Central memory CD8-positive, alpha-beta T cell (primary cell): ENCODE measurements at regions not wholly inside any gene's neighbourhood (a gene's known extent, or its start where the extent isn't known, plus 50 kb on each side); places are given as distances from the start of the nearest gene placed in this dataset.
"Not testable (repeated sequence)": the region's sequence is repeated elsewhere in the genome, so short reads cannot be mapped to it uniquely, and the experiment has no call there.

Experiments used
- ATAC-seq: fragments of 150-1000 bp; cut with Tn5 transposase; replicated peaks from 2 replicates; pipeline ENCODE4 v1.10.0; 2022; ENCODE audit warnings: mild to moderate bottlenecking, moderate FRiP score, moderate number of reproducible peaks; ENCODE audit not compliant: poor library complexity, severe bottlenecking; ENCODE audit errors: extremely low read depth
- DNase-seq, 2 donors: peaks; one replicate each; pipeline ENCODE4 v3.0.0; 2021; ENCODE audit warnings: low spot score in 2 of 2
- H3K27ac Mint-ChIP-seq: one replicate; pipeline ENCODE4 v1.8.0; 2022; ENCODE audit warnings: low read depth, mild to moderate bottlenecking, moderate library complexity, mixed read lengths
- H3K27me3 Mint-ChIP-seq: one replicate; pipeline ENCODE4 v1.8.0; 2022; ENCODE audit warnings: mixed read lengths
- H3K36me3 Mint-ChIP-seq: one replicate; pipeline ENCODE4 v1.8.0; 2022; ENCODE audit warnings: mild to moderate bottlenecking, moderate library complexity, mixed read lengths; ENCODE audit not compliant: insufficient read depth
- H3K4me1 Mint-ChIP-seq: one replicate; pipeline ENCODE4 v1.8.0; 2022; ENCODE audit warnings: mixed read lengths
- H3K4me3 Mint-ChIP-seq: one replicate; pipeline ENCODE4 v1.8.0; 2022; ENCODE audit warnings: mild to moderate bottlenecking, moderate library complexity, mixed read lengths
- H3K9me3 Mint-ChIP-seq: one replicate; pipeline ENCODE4 v1.8.0; 2022; ENCODE audit warnings: mixed read lengths

GRCh38 chr6:145551164-145551563 is 184.2 kb downstream of the EPM2A start:
- Mint-ChIP-seq H3K27me3 (peaks cover 28% of the 10 kb centered on the region), H3K9me3 (peaks cover 5% of the 10 kb centered on the region), H3K36me3 (no peaks in the 10 kb centered on the region), H3K27ac (no peak overlapping the region), H3K4me1 (no peaks in the 10 kb centered on the region), H3K4me3 (no peak overlapping the region)
- ATAC-seq (no peak), DNase-seq (no peak)

DNA sequence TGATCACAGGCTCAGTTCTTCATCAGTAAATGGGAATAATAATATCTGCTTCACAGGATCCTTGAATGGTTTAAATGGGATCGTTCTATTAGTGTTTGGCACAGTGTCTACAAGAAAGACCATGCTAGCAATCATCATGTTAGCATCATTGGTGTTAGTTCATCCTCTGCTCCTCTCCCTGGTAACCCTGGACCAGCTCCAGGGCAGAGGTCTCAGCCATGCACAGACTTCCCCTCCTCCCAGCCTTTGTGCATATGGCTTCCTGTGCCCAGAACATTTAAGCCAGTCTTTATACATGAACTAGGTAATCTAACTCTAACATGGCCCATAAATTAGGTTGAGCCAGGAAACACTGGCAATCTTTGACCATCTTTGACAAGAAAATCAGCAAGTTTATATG is 180.2 kb downstream of the EPM2A start:
- DNase-seq (no peak), ATAC-seq (no peak)
- H3K27ac Mint-ChIP-seq, result no peak overlapping the region
- peaks cover 13% of the 10 kb centered on the region for H3K27me3 Mint-ChIP-seq
- no peaks in the 10 kb centered on the region for H3K4me1 Mint-ChIP-seq
- no peak overlapping the region for H3K4me3 Mint-ChIP-seq
- H3K36me3 Mint-ChIP-seq, result no peaks in the 10 kb centered on the region
- peaks cover 5% of the 10 kb centered on the region for H3K9me3 Mint-ChIP-seq

- Mint-ChIP-seq H3K27me3 (peaks cover 19% of the 10 kb centered on the region), H3K27ac (no peak overlapping the region), H3K36me3 (no peaks in the 10 kb centered on the region), H3K4me3 (no peak overlapping the region), H3K4me1 (no peaks in the 10 kb centered on the region), H3K9me3 (peaks cover 5% of the 10 kb centered on the region)
- ATAC-seq (no peak), DNase-seq (no peak)
Measured at GRCh38 chr6:145557474-145557873, 177.8 kb downstream of the EPM2A start.

DNA sequence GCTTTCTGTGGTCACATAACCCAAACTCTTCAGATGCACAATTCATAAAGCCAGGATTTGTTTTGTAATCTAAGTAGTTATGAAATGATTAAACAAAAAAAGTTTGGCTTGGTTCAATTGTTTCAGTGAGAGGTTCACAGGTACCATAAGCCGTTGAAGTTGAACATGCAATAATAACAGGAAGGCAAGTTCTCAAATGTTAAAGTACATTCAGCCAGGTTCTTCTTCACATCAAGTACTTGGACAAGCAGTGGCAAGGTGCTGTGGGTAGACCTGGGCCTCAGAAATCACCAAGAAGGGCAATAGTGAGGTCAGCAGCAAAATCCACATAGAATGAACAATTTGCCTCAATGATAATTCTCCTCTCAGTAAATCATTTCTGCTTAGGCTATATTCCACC is 175.5 kb downstream of the EPM2A start:
- DNase-seq (no peak), ATAC-seq (no peak)
- H3K9me3 Mint-ChIP-seq, result no peaks in the 10 kb centered on the region
- no peaks in the 10 kb centered on the region for H3K36me3 Mint-ChIP-seq
- no peak overlapping the region for H3K27ac Mint-ChIP-seq
- peaks cover 19% of the 10 kb centered on the region for H3K27me3 Mint-ChIP-seq
- no peak overlapping the region for H3K4me3 Mint-ChIP-seq
- no peaks in the 10 kb centered on the region for H3K4me1 Mint-ChIP-seq

DNA sequence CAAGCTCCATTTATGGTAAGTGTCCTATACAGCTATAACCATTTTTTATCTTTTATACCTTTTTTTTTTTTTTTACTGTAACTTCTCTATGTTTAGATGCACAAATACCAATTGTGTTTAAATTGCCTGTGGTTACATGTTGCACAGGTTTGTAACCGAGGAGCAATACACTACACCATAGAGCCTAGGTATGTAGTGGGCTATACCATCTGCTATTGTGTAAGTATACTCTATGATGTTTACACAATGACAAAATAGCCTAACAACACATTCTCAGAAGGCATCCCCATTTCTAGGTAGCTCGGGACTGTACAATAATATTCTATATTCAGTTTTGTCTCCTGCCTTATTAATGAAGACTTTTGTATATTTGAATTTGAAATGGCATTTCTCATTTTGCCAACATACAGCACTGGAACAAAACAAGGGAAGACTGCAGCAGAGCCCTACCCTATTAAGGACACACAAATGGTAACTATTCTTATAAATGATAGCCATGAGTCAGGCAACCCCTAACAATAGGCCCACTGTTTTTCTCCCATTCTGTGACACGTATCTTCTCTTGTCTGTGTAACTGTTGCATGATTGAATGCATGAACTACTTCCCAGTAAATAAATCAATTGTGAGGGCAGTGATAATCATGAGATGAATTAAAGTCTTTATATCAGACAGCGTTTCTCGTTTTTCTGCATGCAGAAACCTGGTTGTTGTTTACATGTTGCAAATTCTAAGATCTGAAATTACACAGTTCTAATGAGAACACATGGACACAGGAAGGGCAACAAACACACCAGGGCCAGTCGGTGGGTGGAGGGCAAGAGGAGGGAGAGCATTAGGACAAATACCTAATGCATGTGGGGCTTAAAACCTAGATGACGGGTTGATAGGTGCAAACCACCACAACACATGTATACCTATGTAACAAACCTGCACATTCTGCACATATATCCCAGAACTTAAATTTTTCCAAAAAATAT is 173.9 kb downstream of the EPM2A start:
- H3K36me3 Mint-ChIP-seq, result no peaks in the 10 kb centered on the region

DNA sequence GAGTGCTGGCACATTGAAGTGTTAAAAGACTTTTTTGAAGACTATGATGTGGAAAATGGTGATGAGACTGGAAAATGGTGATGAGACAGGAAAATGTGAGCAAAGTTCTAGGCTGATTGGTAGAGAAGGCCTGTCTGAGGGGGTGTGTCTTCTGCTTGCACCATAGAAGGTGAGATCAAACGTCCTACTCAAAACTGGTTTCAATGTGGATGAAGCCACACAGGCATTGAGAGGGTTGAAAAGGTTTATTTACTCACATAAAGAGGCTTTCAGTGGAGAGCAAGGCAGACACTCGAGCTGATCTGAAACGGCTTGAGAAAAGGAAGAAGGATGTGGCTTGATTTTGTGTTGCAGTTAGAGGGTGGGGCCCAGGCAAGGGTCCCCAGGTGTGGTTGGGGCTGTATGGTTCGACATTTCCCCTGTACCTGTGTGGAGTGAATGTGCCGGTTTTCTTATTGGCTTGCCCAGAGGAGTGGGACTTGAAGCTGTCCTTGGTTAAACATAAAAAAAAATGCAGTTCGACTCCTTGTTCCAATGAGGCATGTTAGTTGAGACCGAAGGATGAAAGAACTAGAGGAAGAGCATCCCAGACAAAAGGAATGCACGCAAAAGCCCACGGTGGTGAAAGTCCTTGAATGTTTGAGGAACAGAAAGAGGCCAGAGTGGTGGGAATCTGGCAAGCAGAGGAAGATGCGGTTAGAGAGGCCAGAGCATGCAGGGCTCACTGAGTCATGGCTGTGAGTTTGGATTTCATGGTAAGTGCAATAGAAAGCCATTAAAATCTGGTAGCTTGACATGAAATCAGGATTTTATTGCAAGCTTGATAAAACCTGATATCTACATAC is 172.3 kb downstream of the EPM2A start:
- Mint-ChIP-seq H3K27ac (no peak overlapping the region), H3K4me1 (no peaks in the 10 kb centered on the region), H3K4me3 (no peak overlapping the region)

More for the DNA sequence above, 173.9 kb downstream of the EPM2A start:
- Mint-ChIP-seq H3K9me3 (no peaks in the 10 kb centered on the region), H3K27me3 (peaks cover 19% of the 10 kb centered on the region), H3K4me3 (no peak overlapping the region), H3K4me1 (no peaks in the 10 kb centered on the region), H3K27ac (no peak overlapping the region)
- DNase-seq (no peak), ATAC-seq (no peak)

GRCh38 chr6:145564553-145564952 is 170.8 kb downstream of the EPM2A start:
- Mint-ChIP-seq H3K27me3 (peaks cover 26% of the 10 kb centered on the region), H3K4me3 (no peak overlapping the region), H3K27ac (no peak overlapping the region), H3K9me3 (no peaks in the 10 kb centered on the region), H3K36me3 (no peaks in the 10 kb centered on the region), H3K4me1 (no peaks in the 10 kb centered on the region)
- DNase-seq (no peak), ATAC-seq (no peak)

More for the DNA sequence above, 172.3 kb downstream of the EPM2A start:
- DNase-seq (no peak), ATAC-seq (no peak)
- peaks cover 14% of the 10 kb centered on the region for H3K27me3 Mint-ChIP-seq
- no peaks in the 10 kb centered on the region for H3K9me3 Mint-ChIP-seq
- H3K36me3 Mint-ChIP-seq, result no peaks in the 10 kb centered on the region

DNA sequence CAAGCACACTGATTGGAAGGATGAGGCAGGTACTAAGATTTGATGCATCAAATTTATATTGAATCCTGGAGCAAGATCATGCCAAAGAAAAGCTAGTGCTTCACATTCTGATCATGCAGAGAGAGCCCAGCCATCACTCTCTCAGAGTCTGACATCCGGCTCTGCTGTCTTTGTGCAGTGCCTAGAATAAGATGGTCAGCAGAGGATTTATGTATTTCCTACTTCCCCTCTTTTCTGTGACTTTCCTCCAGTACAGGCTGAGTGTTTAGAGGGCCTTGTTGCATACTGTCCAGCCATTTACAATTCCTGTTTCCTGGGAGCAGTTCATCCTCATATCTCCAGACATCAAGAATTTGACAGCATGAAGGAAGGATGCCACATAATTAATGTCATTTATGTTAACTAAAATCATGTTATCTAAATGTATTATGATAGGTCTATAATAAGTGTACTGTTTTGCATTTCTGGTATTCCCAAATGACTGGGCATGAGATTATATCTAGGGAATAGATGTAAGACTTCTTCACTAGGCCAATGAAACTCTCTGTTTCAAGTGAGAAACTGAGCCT is 167.6 kb downstream of the EPM2A start:
- no peaks in the 10 kb centered on the region for H3K36me3 Mint-ChIP-seq
- no peaks in the 10 kb centered on the region for H3K9me3 Mint-ChIP-seq
- ATAC-seq (no peak), DNase-seq (no peak)
- H3K4me1 Mint-ChIP-seq, result no peaks in the 10 kb centered on the region
- peaks cover 25% of the 10 kb centered on the region for H3K27me3 Mint-ChIP-seq
- no peak overlapping the region for H3K4me3 Mint-ChIP-seq
- H3K27ac Mint-ChIP-seq, result no peak overlapping the region

DNA sequence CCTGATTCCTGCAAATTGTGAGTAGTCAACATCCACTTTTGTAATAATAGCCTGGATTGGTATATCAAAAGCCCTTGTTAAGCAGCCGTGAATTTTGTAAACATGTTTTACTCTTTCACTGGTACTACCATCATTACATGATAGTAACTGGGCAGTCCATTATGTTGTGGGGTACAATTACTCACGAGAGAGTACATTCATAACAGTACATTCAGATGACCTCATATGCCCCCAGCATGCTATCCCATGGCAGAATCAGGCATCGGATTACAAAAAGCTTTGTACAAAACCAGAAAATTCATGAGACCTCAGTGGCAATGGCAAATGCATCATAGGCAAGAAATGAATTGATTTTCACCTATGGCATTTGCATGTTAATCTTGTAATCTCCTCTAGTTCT is 166.2 kb downstream of the EPM2A start:
- ATAC-seq, result no peak
- Mint-ChIP-seq H3K4me3 (no peak overlapping the region), H3K27ac (no peak overlapping the region), H3K27me3 (peaks cover 25% of the 10 kb centered on the region), H3K9me3 (peaks cover 1% of the 10 kb centered on the region), H3K36me3 (no peaks in the 10 kb centered on the region), H3K4me1 (no peaks in the 10 kb centered on the region)
- no peak for DNase-seq

DNA sequence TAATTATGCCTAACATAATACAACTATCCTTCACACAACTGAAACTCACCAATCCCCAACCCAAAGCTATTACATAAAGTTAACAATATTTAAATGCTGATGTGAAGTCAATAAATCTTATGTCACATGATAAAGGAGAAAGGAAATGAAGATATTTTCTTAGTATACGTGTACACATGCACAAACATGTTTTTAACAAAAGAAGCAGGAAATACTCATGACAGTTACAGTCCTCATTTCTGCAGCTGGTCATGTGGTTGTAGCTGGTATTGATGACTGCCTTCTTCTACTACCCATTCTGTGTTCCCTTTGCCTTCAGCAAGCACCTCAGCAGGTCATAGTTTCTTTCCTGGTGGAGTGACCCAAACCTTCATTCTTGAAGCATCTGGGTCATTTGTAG is 165.0 kb downstream of the EPM2A start:
- not testable (repeated sequence) for H3K27ac Mint-ChIP-seq, H3K36me3 Mint-ChIP-seq, H3K4me1 Mint-ChIP-seq, ATAC-seq, H3K9me3 Mint-ChIP-seq, DNase-seq, H3K4me3 Mint-ChIP-seq
- peaks cover 25% of the 10 kb centered on the region for H3K27me3 Mint-ChIP-seq

- peaks cover 11% of the 10 kb centered on the region for H3K27me3 Mint-ChIP-seq
Measured at GRCh38 chr6:145574269-145574668, 161.1 kb downstream of the EPM2A start.

More at GRCh38 chr6:145574269-145574668, 161.1 kb downstream of the EPM2A start:
- not testable (repeated sequence) for H3K36me3 Mint-ChIP-seq, H3K4me3 Mint-ChIP-seq, H3K27ac Mint-ChIP-seq, H3K4me1 Mint-ChIP-seq, DNase-seq, ATAC-seq
- H3K9me3 Mint-ChIP-seq, result peaks cover 27% of the 10 kb centered on the region
